ENCODE measurements at regions not wholly inside any gene's neighbourhood (a gene's known extent, or its start where the extent isn't known, plus 50 kb on each side); places are given as distances from the start of the nearest gene placed in this dataset.

DNA sequence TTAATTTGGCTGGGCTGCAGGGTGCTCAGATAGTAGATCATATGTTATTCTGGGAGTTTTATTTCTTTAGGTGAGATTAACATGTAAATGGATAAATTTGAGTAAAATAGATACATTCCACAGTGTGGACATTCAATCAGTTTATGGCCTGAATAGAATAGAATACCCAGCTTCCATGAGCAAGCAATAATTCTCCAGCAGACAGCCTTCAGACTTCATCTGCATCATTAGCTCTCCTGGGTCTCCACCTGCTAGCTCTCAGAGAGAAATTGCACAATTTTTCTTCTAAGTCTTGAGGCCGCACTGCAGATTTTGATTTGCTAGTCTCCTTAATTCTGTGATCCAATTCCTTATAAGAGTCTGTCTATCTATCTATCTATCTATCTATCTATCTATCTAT is 420.3 kb upstream of the BOD1L1 start:
- Histone ChIP-seq H3K9me3 (no peaks in the 10 kb centered on the region), H3K27ac (no peak overlapping the region), H3K4me1 (no peaks in the 10 kb centered on the region), H3K27me3 (no peaks in the 10 kb centered on the region), H3K36me3 (no peaks in the 10 kb centered on the region), H3K4me3 (no peak overlapping the region)
- ATAC-seq (no peak), DNase-seq (no peak)
- in situ Hi-C loops (cut with MboI; ENCODE audit: low sequenced_read_pairs in 4 of 4) (no loop called here), intact Hi-C loops (cut with DNase I; ENCODE audit: low total_unique reads) (no loop called here)
- TF ChIP-seq POLR2A (IDR thresholded peaks at IDR 0.05), result no peak

DNA sequence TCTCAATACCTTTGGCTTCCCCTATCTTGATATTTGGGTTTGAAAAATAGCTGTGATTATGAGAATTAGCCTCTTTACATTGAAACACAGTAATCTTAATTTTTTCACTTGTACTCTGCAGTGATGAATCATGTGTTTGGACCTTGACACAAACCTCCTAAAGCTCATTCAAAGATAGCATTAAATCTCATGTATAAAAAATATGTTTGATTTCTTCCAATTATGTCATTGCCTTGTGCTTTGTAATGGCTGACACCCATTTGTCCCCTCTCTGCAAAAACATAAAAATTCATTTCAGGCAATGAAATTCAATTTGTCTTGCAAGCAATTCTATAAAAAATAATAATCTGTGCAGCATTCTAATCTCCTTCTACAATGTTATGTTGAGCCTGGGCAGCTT is 422.4 kb upstream of the BOD1L1 start:
- in situ Hi-C loops (cut with MboI; ENCODE audit: low sequenced_read_pairs in 4 of 4), result no loop called here
- Histone ChIP-seq H3K36me3 (no peaks in the 10 kb centered on the region), H3K4me1 (no peaks in the 10 kb centered on the region), H3K9me3 (no peaks in the 10 kb centered on the region), H3K4me3 (no peak overlapping the region), H3K27me3 (no peaks in the 10 kb centered on the region), H3K27ac (no peak overlapping the region)
- no peak for ATAC-seq
- TF ChIP-seq, protein P1, sequence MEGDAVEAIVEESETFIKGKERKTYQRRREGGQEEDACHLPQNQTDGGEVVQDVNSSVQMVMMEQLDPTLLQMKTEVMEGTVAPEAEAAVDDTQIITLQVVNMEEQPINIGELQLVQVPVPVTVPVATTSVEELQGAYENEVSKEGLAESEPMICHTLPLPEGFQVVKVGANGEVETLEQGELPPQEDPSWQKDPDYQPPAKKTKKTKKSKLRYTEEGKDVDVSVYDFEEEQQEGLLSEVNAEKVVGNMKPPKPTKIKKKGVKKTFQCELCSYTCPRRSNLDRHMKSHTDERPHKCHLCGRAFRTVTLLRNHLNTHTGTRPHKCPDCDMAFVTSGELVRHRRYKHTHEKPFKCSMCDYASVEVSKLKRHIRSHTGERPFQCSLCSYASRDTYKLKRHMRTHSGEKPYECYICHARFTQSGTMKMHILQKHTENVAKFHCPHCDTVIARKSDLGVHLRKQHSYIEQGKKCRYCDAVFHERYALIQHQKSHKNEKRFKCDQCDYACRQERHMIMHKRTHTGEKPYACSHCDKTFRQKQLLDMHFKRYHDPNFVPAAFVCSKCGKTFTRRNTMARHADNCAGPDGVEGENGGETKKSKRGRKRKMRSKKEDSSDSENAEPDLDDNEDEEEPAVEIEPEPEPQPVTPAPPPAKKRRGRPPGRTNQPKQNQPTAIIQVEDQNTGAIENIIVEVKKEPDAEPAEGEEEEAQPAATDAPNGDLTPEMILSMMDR (IDR thresholded peaks at IDR 0.05 in 4 of 5, conservative IDR thresholded peaks at IDR 0.05 in 1 of 5), result no peak
- TF ChIP-seq POLR2A (IDR thresholded peaks at IDR 0.05), result no peak
- intact Hi-C loops (cut with DNase I; ENCODE audit: low total_unique reads), result no loop called here
- no peak for DNase-seq

DNA sequence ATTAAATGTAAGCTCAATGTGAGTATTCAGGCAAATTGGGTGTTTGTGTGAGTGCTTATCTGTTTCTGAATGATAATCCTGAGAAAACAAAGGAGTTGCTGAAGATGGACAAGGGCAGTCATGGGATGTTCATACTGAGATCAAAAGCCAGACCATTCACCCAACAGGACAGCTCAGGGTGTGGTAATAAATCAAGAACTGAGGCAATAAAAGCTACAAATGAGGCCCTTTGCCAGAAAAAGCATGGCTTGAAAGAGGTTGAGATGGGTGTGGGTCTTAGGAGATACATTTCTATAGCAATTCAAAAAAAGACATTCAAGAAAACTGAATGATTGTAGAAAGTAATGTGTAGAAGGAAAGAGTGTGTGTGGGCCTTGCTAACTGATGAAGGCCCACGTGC is 425.8 kb upstream of the BOD1L1 start:
- Histone ChIP-seq H3K9me3 (no peaks in the 10 kb centered on the region), H3K4me1 (no peaks in the 10 kb centered on the region), H3K4me3 (no peak overlapping the region), H3K27ac (no peak overlapping the region), H3K36me3 (no peaks in the 10 kb centered on the region), H3K27me3 (no peaks in the 10 kb centered on the region)
- ATAC-seq, result no peak
- intact Hi-C loops (cut with DNase I; ENCODE audit: low total_unique reads), result no loop called here
- in situ Hi-C loops (cut with MboI; ENCODE audit: low sequenced_read_pairs in 4 of 4), result no loop called here
- no peak for DNase-seq
- TF ChIP-seq POLR2A (IDR thresholded peaks at IDR 0.05), result no peak
- TF ChIP-seq, protein P1 (IDR thresholded peaks at IDR 0.05 in 4 of 5, conservative IDR thresholded peaks at IDR 0.05 in 1 of 5), result no peak

DNA sequence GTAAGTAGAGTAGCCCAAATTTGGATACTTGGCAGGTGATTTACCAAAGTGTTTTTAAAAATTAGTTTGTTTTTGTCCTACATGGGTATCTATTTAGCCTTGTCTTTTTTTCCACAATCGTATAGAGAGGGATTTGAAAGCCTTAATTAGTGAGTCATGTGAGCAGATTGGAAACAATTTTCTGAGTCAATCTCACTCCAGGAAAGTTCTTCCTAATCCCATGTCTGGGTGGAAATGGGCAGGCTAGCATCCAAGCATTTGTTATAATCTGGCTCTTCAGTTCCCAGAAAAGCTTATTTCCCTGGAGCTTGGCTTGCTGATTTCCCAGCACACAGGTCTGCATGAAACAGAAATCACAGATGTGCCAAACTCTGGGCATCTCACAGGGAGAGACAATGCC is 426.9 kb upstream of the BOD1L1 start:
- Histone ChIP-seq H3K4me3 (no peak overlapping the region), H3K27ac (no peak overlapping the region), H3K27me3 (no peaks in the 10 kb centered on the region), H3K36me3 (no peaks in the 10 kb centered on the region), H3K9me3 (no peaks in the 10 kb centered on the region), H3K4me1 (no peaks in the 10 kb centered on the region)
- in situ Hi-C loops (cut with MboI; ENCODE audit: low sequenced_read_pairs in 4 of 4) (no loop called here), intact Hi-C loops (cut with DNase I; ENCODE audit: low total_unique reads) (no loop called here)
- DNase-seq, result no peak
- TF ChIP-seq POLR2A (IDR thresholded peaks at IDR 0.05), result no peak
- TF ChIP-seq, protein P1 (IDR thresholded peaks at IDR 0.05 in 4 of 5, conservative IDR thresholded peaks at IDR 0.05 in 1 of 5), result no peak
- no peak for ATAC-seq

DNA sequence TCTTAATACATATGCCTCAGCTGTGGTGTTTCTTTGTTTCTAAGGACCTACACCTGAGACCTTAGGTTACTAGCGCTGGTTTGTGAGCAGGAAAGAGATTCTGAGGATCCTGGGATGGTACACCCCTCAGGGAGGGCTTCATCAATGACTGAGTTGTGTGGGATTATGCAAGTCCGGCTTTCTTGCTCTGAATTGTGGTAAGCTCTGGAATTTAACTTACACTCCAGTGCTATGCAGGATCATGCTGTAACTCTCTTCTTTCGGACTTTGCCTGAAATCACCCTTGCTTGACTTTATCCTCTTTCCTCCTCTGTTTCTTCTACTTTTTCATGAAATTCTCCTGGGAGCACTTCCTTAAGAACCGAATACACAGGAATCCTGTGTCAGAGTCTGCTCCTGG is 431.5 kb upstream of the BOD1L1 start:
- no peaks in the 10 kb centered on the region for H3K27me3 ChIP-seq
- DNase-seq (no peak), ATAC-seq (no peak)
- in situ Hi-C loops (cut with MboI; ENCODE audit: low sequenced_read_pairs in 4 of 4), result no loop called here
- no peaks in the 10 kb centered on the region for H3K36me3 ChIP-seq
- H3K4me3 ChIP-seq, result no peak overlapping the region
- no peaks in the 10 kb centered on the region for H3K4me1 ChIP-seq
- H3K27ac ChIP-seq, result no peak overlapping the region
- TF ChIP-seq, protein P1 (IDR thresholded peaks at IDR 0.05 in 4 of 5, conservative IDR thresholded peaks at IDR 0.05 in 1 of 5), result no peak
- no peaks in the 10 kb centered on the region for H3K9me3 ChIP-seq
- intact Hi-C loops (cut with DNase I; ENCODE audit: low total_unique reads), result no loop called here

Measured in gastrocnemius medialis (tissue), 4 donors.